ENCODE measurements at regions not wholly inside any gene's neighbourhood (a gene's known extent, or its start where the extent isn't known, plus 50 kb on each side); places are given as distances from the start of the nearest gene placed in this dataset.

- no peak for TF ChIP-seq POLR2A (IDR thresholded peaks at IDR 0.05; ENCODE audit: low read depth, low read length)
- no peak for TF ChIP-seq POLR2AphosphoS5 (IDR thresholded peaks at IDR 0.05; ENCODE audit: low read depth, low read length)
- TF ChIP-seq TAF1 (IDR thresholded peaks at IDR 0.05; ENCODE audit: borderline replicate concordance, low read depth, low read length) = no peak
These were observed 687.7 kb downstream of the PTPRU start for GRCh38 chr1:29924017-29924431.
